Natural killer cell (primary cell): ENCODE measurements at regions not wholly inside any gene's neighbourhood (a gene's known extent, or its start where the extent isn't known, plus 50 kb on each side); places are given as distances from the start of the nearest gene placed in this dataset.

ENCODE experiments used
- ATAC-seq, 3 donors: fragments of 150-1000 bp in 2 of 3; fragments of 200-7000 bp in 1 of 3; cut with Tn5 transposase; 1 replicate in 1 of 3; 2 replicates in 2 of 3; pipeline ENCODE4 v1.10.0; 2021; ENCODE audit warnings: mild to moderate bottlenecking in 2 of 3, moderate library complexity in 2 of 3
- DNase-seq, 2 donors: peaks; one replicate each; pipeline versions ENCODE4 v3.0.0 to v3.0.0-alpha.2; 2013 to 2021; ENCODE audit warnings: mixed read lengths in 1 of 2
- H3K27ac ChIP-seq: one replicate; pipeline ENCODE4 v1.5.1; 2013; ENCODE audit warnings: mild to moderate bottlenecking, low read length
- H3K27me3 ChIP-seq: one replicate; pipeline ENCODE4 v1.6.1; 2013; ENCODE audit warnings: low read length; ENCODE audit not compliant: control insufficient read depth, insufficient read depth
- H3K36me3 ChIP-seq: one replicate; pipeline ENCODE4 v1.6.1; 2013; ENCODE audit warnings: low read length; ENCODE audit not compliant: control insufficient read depth, insufficient read depth
- H3K4me1 ChIP-seq: one replicate; pipeline ENCODE4 v1.6.1; 2013; ENCODE audit warnings: low read length; ENCODE audit not compliant: control insufficient read depth, insufficient read depth
- H3K4me3 ChIP-seq: one replicate; pipeline ENCODE4 v1.5.1; 2013; ENCODE audit warnings: low read length
- H3K9me3 ChIP-seq: one replicate; pipeline ENCODE4 v1.6.1; 2013; ENCODE audit warnings: low read length; ENCODE audit not compliant: control insufficient read depth, insufficient read depth
- H3K27ac Mint-ChIP-seq, 2 donors: one replicate each; pipeline ENCODE4 v1.8.0; 2022; ENCODE audit warnings: mild to moderate bottlenecking in 2 of 2, mixed read lengths in 2 of 2, moderate library complexity in 1 of 2
- H3K27me3 Mint-ChIP-seq, 2 donors: one replicate each; pipeline ENCODE4 v1.8.0; 2022; ENCODE audit warnings: low read depth in 2 of 2, mixed read lengths in 2 of 2
- H3K36me3 Mint-ChIP-seq: one replicate; pipeline ENCODE4 v1.8.0; 2022; ENCODE audit warnings: mixed read lengths
- H3K4me1 Mint-ChIP-seq, 2 donors: one replicate each; pipeline ENCODE4 v1.8.0; 2022; ENCODE audit warnings: mixed read lengths in 2 of 2
- H3K4me3 Mint-ChIP-seq: one replicate; pipeline ENCODE4 v1.8.0; 2022; ENCODE audit warnings: mild to moderate bottlenecking, moderate library complexity, mixed read lengths
- H3K9me3 Mint-ChIP-seq, 2 donors: one replicate each; pipeline ENCODE4 v1.8.0; 2022; ENCODE audit warnings: mixed read lengths in 2 of 2
- WGBS: methylation state at CpG from one replicate; pipeline ENCODE4 v1.1.7; 2013; ENCODE audit warnings: missing lambda C conversion rate; ENCODE audit not compliant: insufficient coverage; 5-methylcytosine and 5-hydroxymethylcytosine counted together
- intact Hi-C: fragments of 100-400 bp; cut with micrococcal nuclease; formaldehyde crosslinking; loops from one replicate; pipeline ENCODE4 v1.14.2; 2022
- TF ChIP-seq, protein P1 (sequence below): fragments of 200-600 bp; IDR thresholded peaks from one replicate; pipeline ENCODE4 v1.8.0; 2022; ENCODE audit warnings: antibody characterized with exemption

DNA sequence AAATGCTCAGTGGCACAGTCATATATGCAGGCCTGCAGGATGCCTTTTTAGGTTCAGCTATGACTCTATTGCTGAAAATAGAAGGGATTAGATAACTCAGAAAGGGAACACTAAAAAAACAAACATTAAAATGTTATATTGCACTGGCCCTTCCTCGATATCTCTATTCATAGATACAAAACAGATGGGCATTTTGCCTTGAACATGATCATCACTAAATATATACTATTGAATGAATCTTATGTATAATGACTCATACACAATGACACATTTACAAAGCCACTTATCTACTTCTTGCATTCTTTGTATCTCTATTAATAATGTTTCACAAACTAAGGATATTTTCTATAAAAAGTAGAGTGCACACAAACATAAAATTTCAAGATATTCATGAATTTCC, 2352.8 kb upstream of the RAG2 start:
- H3K27ac ChIP-seq = no peak overlapping the region
- ATAC-seq = no peak
- peaks cover 0 to 4% of the 10 kb centered on the region in 2 donors for H3K9me3 Mint-ChIP-seq

DNA sequence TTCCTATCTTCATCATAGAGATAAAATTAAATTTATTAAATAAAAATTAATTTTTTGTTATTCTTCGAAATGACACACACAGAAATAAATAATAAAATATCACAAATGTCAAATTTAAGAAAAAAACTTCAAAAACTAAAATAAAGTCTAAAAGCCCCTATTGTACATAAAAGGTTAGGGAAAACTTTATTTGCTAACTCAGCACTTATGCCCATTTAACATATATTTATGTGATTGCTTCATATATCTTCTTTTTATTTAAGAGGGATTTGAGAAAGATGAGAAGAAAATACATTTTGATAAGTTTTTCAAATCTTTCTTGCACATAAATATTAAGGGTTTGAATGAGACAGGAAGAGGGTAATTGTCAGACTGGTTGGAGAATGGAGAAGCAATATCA, 2350.4 kb upstream of the RAG2 start:
- H3K27me3 ChIP-seq = no peaks in the 10 kb centered on the region
- TF ChIP-seq, protein P1, sequence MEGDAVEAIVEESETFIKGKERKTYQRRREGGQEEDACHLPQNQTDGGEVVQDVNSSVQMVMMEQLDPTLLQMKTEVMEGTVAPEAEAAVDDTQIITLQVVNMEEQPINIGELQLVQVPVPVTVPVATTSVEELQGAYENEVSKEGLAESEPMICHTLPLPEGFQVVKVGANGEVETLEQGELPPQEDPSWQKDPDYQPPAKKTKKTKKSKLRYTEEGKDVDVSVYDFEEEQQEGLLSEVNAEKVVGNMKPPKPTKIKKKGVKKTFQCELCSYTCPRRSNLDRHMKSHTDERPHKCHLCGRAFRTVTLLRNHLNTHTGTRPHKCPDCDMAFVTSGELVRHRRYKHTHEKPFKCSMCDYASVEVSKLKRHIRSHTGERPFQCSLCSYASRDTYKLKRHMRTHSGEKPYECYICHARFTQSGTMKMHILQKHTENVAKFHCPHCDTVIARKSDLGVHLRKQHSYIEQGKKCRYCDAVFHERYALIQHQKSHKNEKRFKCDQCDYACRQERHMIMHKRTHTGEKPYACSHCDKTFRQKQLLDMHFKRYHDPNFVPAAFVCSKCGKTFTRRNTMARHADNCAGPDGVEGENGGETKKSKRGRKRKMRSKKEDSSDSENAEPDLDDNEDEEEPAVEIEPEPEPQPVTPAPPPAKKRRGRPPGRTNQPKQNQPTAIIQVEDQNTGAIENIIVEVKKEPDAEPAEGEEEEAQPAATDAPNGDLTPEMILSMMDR = no peak
- H3K4me1 Mint-ChIP-seq = no peaks in the 10 kb centered on the region
- H3K27ac ChIP-seq = no peak overlapping the region
- H3K4me3 Mint-ChIP-seq = no peak overlapping the region
- H3K36me3 ChIP-seq = no peaks in the 10 kb centered on the region
- peaks cover 5 to 11% of the 10 kb centered on the region in 2 donors for H3K9me3 Mint-ChIP-seq
- H3K27ac Mint-ChIP-seq = no peak overlapping the region
- H3K36me3 Mint-ChIP-seq = peaks cover 19% of the 10 kb centered on the region
- H3K27me3 Mint-ChIP-seq = no peaks in the 10 kb centered on the region
- no peaks in the 10 kb centered on the region for H3K9me3 ChIP-seq
- no peaks in the 10 kb centered on the region for H3K4me1 ChIP-seq
- DNase-seq = no peak
- no peak overlapping the region for H3K4me3 ChIP-seq
- intact Hi-C loops = no loop called here
- WGBS = no CpG with 5 or more reads among the region's 1 CpG
- ATAC-seq = no peak

More for the DNA sequence above, 2352.8 kb upstream of the RAG2 start:
- intact Hi-C loops = no loop called here
- Histone ChIP-seq H3K27me3 (no peaks in the 10 kb centered on the region), H3K36me3 (no peaks in the 10 kb centered on the region), H3K9me3 (no peaks in the 10 kb centered on the region), H3K4me1 (no peaks in the 10 kb centered on the region), H3K4me3 (no peak overlapping the region)
- Mint-ChIP-seq H3K4me1 (no peaks in the 10 kb centered on the region), H3K27ac (no peak overlapping the region), H3K4me3 (no peak overlapping the region), H3K36me3 (peaks cover 13% of the 10 kb centered on the region), H3K27me3 (no peaks in the 10 kb centered on the region)
- TF ChIP-seq, protein P1 = no peak
- no CpG with 5 or more reads among the region's 1 CpG for WGBS
- no peak for DNase-seq

DNA sequence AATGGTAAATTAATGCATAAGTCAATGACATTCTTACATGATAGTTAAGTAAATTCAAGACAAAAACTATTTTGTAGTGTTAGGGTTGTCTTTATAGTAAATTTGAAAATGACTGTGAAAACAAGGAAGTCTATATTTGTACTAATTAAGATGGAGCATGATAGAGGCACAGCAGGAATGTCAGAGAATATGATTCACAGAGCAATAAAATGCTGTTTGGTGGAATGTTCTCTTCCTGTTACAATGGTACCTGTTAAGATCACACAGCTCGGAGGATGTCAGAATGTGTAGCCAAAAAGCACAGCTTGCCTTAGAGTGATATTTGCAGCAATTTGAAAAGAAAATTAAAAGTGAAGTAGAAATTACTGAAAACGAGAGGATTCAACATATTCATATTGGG, 2339.7 kb upstream of the RAG2 start:
- no peaks in the 10 kb centered on the region for H3K4me1 Mint-ChIP-seq
- DNase-seq = no peak
- WGBS = 100% methylated on average over 1 of the region's 2 CpGs
- intact Hi-C loops = no loop called here
- no peak overlapping the region for H3K27ac Mint-ChIP-seq
- H3K27ac ChIP-seq = no peak overlapping the region
- TF ChIP-seq, protein P1 = no peak
- H3K9me3 Mint-ChIP-seq = peaks cover 12 to 13% of the 10 kb centered on the region in 2 donors
- H3K4me1 ChIP-seq = no peaks in the 10 kb centered on the region
- no peaks in the 10 kb centered on the region for H3K27me3 Mint-ChIP-seq
- H3K36me3 ChIP-seq = no peaks in the 10 kb centered on the region
- peaks cover 11% of the 10 kb centered on the region for H3K36me3 Mint-ChIP-seq
- no peak overlapping the region for H3K4me3 Mint-ChIP-seq
- no peak overlapping the region for H3K4me3 ChIP-seq
- ATAC-seq = no peak
- H3K9me3 ChIP-seq = no peaks in the 10 kb centered on the region
- no peaks in the 10 kb centered on the region for H3K27me3 ChIP-seq

- TF ChIP-seq, protein P1 = no peak
- Mint-ChIP-seq H3K4me1 (no peaks in the 10 kb centered on the region), H3K27ac (no peak overlapping the region), H3K9me3 (peaks cover 16 to 18% of the 10 kb centered on the region in 2 donors), H3K27me3 (no peaks in the 10 kb centered on the region), H3K4me3 (no peak overlapping the region), H3K36me3 (peaks cover 16% of the 10 kb centered on the region)
- Histone ChIP-seq H3K27ac (no peak overlapping the region), H3K36me3 (no peaks in the 10 kb centered on the region), H3K27me3 (no peaks in the 10 kb centered on the region), H3K4me3 (no peak overlapping the region), H3K4me1 (no peaks in the 10 kb centered on the region), H3K9me3 (no peaks in the 10 kb centered on the region)
- DNase-seq (no peak), ATAC-seq (no peak)
- intact Hi-C loops = no loop called here
These were observed 2337.9 kb upstream of the RAG2 start for GRCh38 chr11:38935941-38936340.
